ENCODE measurements at regions not wholly inside any gene's neighbourhood (a gene's known extent, or its start where the extent isn't known, plus 50 kb on each side); places are given as distances from the start of the nearest gene placed in this dataset.

- Histone ChIP-seq H3K4me1 (ENCODE audit: control insufficient read depth, insufficient read depth, low read length) (no peaks in the 10 kb centered on the region), H3K36me3 (ENCODE audit: control insufficient read depth, insufficient read depth, low read length) (no peaks in the 10 kb centered on the region), H3K9ac (ENCODE audit: low read length) (no peak overlapping the region), H3K4me3 (ENCODE audit: low read length) (no peak overlapping the region), H3K27ac (ENCODE audit: low read depth, low read length) (no peak overlapping the region), H3K27me3 (ENCODE audit: control insufficient read depth, insufficient read depth, low read length) (no peaks in the 10 kb centered on the region)
Measured at GRCh38 chr21:18869104-18869503, 465.5 kb upstream of the TMPRSS15 start.

DNA sequence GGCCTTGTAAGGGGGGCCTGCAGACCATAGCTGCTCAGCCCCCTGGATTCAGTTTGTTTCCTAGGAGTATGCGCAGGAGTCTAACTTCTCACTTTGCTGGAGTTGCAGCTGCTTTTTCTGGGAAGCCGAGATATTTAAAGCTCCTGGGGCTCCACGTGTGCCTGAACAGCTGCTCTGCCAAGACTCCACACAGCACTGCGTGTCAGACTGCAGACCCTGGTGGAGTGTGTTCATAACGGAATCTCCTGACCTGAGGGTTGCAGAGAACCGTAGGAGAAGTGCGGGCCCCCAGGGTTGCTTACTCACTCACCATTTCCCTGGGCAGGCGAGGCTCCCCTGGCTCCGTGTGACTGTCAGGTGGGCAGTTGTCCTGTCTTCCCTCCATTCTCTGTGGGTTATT is 474.3 kb upstream of the TMPRSS15 start:
- Histone ChIP-seq H3K4me1 (ENCODE audit: control insufficient read depth, insufficient read depth, low read length) (peaks cover 13% of the 10 kb centered on the region), H3K27ac (ENCODE audit: low read depth, low read length) (no peak overlapping the region), H3K9ac (ENCODE audit: low read length) (no peak overlapping the region), H3K27me3 (ENCODE audit: control insufficient read depth, insufficient read depth, low read length) (no peaks in the 10 kb centered on the region), H3K36me3 (ENCODE audit: control insufficient read depth, insufficient read depth, low read length) (no peaks in the 10 kb centered on the region), H3K4me3 (ENCODE audit: low read length) (no peak overlapping the region)

DNA sequence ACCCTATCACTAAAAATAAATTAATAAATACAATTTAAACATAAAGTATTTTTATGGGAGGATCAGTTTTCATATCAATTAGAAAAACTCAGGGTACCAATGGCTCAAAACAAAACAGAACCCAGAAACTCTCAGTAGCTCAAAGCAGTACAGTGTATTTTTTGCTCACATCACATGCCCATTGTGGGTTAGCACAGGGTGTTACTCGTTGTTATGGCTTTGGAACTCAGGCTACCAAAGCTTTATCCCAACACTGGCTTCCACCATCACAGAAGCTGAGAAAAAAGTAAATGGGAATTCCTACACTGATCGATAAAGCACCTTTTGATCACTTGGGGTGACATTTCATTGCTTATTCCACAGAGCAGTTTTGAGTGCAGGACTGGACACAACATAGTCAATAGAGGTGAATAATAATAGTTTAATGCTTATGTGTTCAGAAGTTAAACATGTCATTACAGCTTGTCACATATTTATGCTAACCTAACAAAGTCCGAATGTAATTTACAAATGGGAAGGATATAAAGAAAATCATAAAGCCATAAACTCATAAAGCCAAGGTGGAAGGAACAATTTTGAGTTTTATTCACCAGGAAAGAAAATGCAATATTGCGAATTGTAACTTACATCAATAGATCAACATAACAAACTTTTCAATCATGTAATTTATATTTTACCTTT is 484.5 kb upstream of the TMPRSS15 start:
- no peaks in the 10 kb centered on the region for H3K36me3 ChIP-seq (ENCODE audit: control insufficient read depth, insufficient read depth, low read length)
- H3K9ac ChIP-seq (ENCODE audit: low read length), result no peak overlapping the region
- no peak overlapping the region for H3K27ac ChIP-seq (ENCODE audit: low read depth, low read length)
- H3K4me1 ChIP-seq (ENCODE audit: control insufficient read depth, insufficient read depth, low read length), result peaks cover 2% of the 10 kb centered on the region
- no peaks in the 10 kb centered on the region for H3K27me3 ChIP-seq (ENCODE audit: control insufficient read depth, insufficient read depth, low read length)
- H3K4me3 ChIP-seq (ENCODE audit: low read length), result no peak overlapping the region

DNA sequence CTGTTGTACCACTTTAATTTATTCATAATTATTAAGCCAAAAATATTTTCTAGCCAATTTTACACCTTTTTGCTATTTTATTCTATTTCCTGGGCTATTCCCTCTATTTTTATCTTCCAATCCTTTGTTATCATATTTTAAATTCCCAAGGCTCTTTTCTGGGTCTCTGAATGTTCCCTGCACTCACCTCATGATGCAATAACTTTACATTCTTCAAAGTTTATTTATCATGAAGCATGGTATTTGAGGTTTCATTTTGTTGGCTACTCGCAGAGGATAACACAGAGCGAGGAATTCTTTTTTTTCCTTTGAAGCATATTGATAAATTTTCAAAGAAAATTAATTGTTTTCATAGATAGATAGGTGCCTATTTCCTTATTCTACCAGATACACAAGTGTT is 489.8 kb upstream of the TMPRSS15 start:
- H3K27me3 ChIP-seq (ENCODE audit: control insufficient read depth, insufficient read depth, low read length), result no peaks in the 10 kb centered on the region
- no peaks in the 10 kb centered on the region for H3K36me3 ChIP-seq (ENCODE audit: control insufficient read depth, insufficient read depth, low read length)
- no peak overlapping the region for H3K4me3 ChIP-seq (ENCODE audit: low read length)
- no peaks in the 10 kb centered on the region for H3K4me1 ChIP-seq (ENCODE audit: control insufficient read depth, insufficient read depth, low read length)
- H3K9ac ChIP-seq (ENCODE audit: low read length), result no peak overlapping the region
- H3K27ac ChIP-seq (ENCODE audit: low read depth, low read length), result no peak overlapping the region

- Histone ChIP-seq H3K27me3 (ENCODE audit: control insufficient read depth, insufficient read depth, low read length) (no peaks in the 10 kb centered on the region), H3K9ac (ENCODE audit: low read length) (no peak overlapping the region), H3K4me1 (ENCODE audit: control insufficient read depth, insufficient read depth, low read length) (no peaks in the 10 kb centered on the region), H3K4me3 (ENCODE audit: low read length) (no peak overlapping the region), H3K27ac (ENCODE audit: low read depth, low read length) (no peak overlapping the region), H3K36me3 (ENCODE audit: control insufficient read depth, insufficient read depth, low read length) (no peaks in the 10 kb centered on the region)
Measured at GRCh38 chr21:18894387-18894786, 490.8 kb upstream of the TMPRSS15 start.

GRCh38 chr21:18899261-18899660 is 495.7 kb upstream of the TMPRSS15 start:
- Histone ChIP-seq H3K4me1 (ENCODE audit: control insufficient read depth, insufficient read depth, low read length) (no peaks in the 10 kb centered on the region), H3K27ac (ENCODE audit: low read depth, low read length) (no peak overlapping the region), H3K36me3 (ENCODE audit: control insufficient read depth, insufficient read depth, low read length) (no peaks in the 10 kb centered on the region), H3K27me3 (ENCODE audit: control insufficient read depth, insufficient read depth, low read length) (no peaks in the 10 kb centered on the region), H3K4me3 (ENCODE audit: low read length) (no peak overlapping the region), H3K9ac (ENCODE audit: low read length) (no peak overlapping the region)

DNA sequence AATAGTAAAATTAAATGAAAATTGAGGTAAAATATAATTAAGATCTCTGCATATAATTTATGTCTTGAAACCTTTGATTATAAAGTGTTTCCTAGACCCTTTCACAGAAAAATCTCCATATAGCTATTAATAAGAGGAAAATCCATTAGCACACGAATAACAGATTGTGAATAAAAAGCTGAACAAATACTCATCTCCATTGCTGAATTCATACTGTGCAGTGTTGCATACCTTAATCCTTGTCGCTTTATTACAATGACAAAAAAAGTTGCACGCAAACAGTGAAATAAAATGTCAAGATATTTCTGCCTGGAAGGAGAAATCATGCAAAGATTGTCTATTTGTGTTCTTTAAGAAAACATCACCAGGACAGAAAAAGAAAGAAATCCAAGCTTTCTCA is 499.1 kb upstream of the TMPRSS15 start:
- H3K27ac ChIP-seq (ENCODE audit: low read depth, low read length), result no peak overlapping the region
- no peaks in the 10 kb centered on the region for H3K36me3 ChIP-seq (ENCODE audit: control insufficient read depth, insufficient read depth, low read length)
- no peaks in the 10 kb centered on the region for H3K4me1 ChIP-seq (ENCODE audit: control insufficient read depth, insufficient read depth, low read length)
- no peak overlapping the region for H3K4me3 ChIP-seq (ENCODE audit: low read length)
- no peak overlapping the region for H3K9ac ChIP-seq (ENCODE audit: low read length)
- H3K27me3 ChIP-seq (ENCODE audit: control insufficient read depth, insufficient read depth, low read length), result no peaks in the 10 kb centered on the region

DNA sequence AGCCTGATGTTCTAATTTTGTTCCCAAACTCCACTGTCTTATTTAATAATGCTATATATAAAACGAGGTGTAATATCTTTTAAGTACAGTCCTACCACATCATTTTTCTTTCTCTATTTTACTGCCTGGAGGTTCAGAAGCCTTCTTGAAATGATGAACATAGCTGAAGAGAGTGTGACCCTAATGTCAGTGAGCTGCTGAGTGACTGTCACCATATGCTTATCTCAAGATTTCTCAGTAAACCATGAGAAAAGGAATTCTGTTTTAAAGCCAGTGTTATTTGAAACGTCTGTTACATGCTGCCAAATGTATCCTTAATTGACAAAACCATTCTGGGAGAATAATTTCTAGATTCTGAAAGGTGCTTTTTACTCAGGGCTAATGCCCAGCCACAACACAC is 503.5 kb upstream of the TMPRSS15 start:
- H3K4me3 ChIP-seq (ENCODE audit: low read length), result no peak overlapping the region
- no peaks in the 10 kb centered on the region for H3K36me3 ChIP-seq (ENCODE audit: control insufficient read depth, insufficient read depth, low read length)
- no peak overlapping the region for H3K9ac ChIP-seq (ENCODE audit: low read length)
- no peaks in the 10 kb centered on the region for H3K4me1 ChIP-seq (ENCODE audit: control insufficient read depth, insufficient read depth, low read length)
- H3K27me3 ChIP-seq (ENCODE audit: control insufficient read depth, insufficient read depth, low read length), result no peaks in the 10 kb centered on the region
- no peak overlapping the region for H3K27ac ChIP-seq (ENCODE audit: low read depth, low read length)

DNA sequence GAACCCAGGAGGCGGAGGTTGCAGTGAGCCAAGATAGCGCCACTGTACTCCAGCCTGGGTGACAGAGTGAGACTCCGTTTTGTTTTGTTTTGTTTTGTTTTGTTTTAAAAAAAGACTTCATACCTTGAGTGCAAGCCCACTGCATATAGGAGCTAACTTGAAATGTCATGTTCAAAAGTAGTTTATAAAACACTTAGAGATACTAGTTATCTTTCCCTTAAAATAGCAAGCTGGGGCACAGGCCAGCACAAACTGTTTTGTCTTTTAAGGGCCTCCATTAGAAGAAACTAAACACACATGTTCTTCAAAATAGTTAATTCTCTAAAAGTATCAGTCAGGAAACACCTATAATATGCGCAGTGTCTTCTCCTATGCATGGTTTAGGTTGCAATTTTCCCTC is 505.1 kb upstream of the TMPRSS15 start:
- Histone ChIP-seq H3K9ac (ENCODE audit: low read length) (no peak overlapping the region), H3K36me3 (ENCODE audit: control insufficient read depth, insufficient read depth, low read length) (no peaks in the 10 kb centered on the region), H3K4me3 (ENCODE audit: low read length) (no peak overlapping the region), H3K4me1 (ENCODE audit: control insufficient read depth, insufficient read depth, low read length) (no peaks in the 10 kb centered on the region), H3K27ac (ENCODE audit: low read depth, low read length) (no peak overlapping the region), H3K27me3 (ENCODE audit: control insufficient read depth, insufficient read depth, low read length) (no peaks in the 10 kb centered on the region)

DNA sequence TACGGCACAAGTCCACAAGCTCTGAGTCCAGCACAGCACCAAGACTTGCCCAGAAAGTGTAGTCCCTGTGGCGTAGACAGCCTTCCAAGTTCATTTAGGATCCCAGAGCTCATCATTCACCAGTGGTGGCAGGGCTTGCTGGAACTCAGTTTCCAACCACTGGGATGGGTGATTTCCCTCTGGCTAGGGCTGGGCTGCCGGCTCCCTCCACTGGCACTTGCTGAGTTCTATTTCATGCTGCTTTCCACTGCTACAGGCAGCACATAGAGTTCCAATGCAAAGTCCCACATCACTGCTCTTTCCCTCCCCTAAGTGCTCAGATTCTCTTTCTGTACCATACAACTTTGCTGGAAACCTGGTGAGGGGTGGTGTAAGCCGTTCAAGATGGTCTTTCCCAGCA is 510.3 kb upstream of the TMPRSS15 start:
- H3K4me3 ChIP-seq (ENCODE audit: low read length), result no peak overlapping the region
- H3K9ac ChIP-seq (ENCODE audit: low read length), result no peak overlapping the region
- H3K36me3 ChIP-seq (ENCODE audit: control insufficient read depth, insufficient read depth, low read length), result no peaks in the 10 kb centered on the region
- H3K27me3 ChIP-seq (ENCODE audit: control insufficient read depth, insufficient read depth, low read length), result no peaks in the 10 kb centered on the region
- H3K27ac ChIP-seq (ENCODE audit: low read depth, low read length), result no peak overlapping the region
- no peaks in the 10 kb centered on the region for H3K4me1 ChIP-seq (ENCODE audit: control insufficient read depth, insufficient read depth, low read length)

GRCh38 chr21:18914570-18914969 is 511.0 kb upstream of the TMPRSS15 start:
- no peaks in the 10 kb centered on the region for H3K36me3 ChIP-seq (ENCODE audit: control insufficient read depth, insufficient read depth, low read length)
- no peak overlapping the region for H3K9ac ChIP-seq (ENCODE audit: low read length)
- no peak overlapping the region for H3K27ac ChIP-seq (ENCODE audit: low read depth, low read length)
- no peaks in the 10 kb centered on the region for H3K4me1 ChIP-seq (ENCODE audit: control insufficient read depth, insufficient read depth, low read length)
- H3K27me3 ChIP-seq (ENCODE audit: control insufficient read depth, insufficient read depth, low read length), result no peaks in the 10 kb centered on the region
- H3K4me3 ChIP-seq (ENCODE audit: low read length), result no peak overlapping the region

- H3K4me3 ChIP-seq (ENCODE audit: low read length), result no peak overlapping the region
- no peak overlapping the region for H3K9ac ChIP-seq (ENCODE audit: low read length)
- H3K4me1 ChIP-seq (ENCODE audit: control insufficient read depth, insufficient read depth, low read length), result no peaks in the 10 kb centered on the region
- H3K36me3 ChIP-seq (ENCODE audit: control insufficient read depth, insufficient read depth, low read length), result no peaks in the 10 kb centered on the region
- H3K27me3 ChIP-seq (ENCODE audit: control insufficient read depth, insufficient read depth, low read length), result no peaks in the 10 kb centered on the region
- H3K27ac ChIP-seq (ENCODE audit: low read depth, low read length), result no peak overlapping the region
Measured at GRCh38 chr21:18917622-18918021, 514.0 kb upstream of the TMPRSS15 start.

GRCh38 chr21:18931237-18931636 is 527.7 kb upstream of the TMPRSS15 start:
- Histone ChIP-seq H3K27ac (ENCODE audit: low read depth, low read length) (no peak overlapping the region), H3K27me3 (ENCODE audit: control insufficient read depth, insufficient read depth, low read length) (no peaks in the 10 kb centered on the region), H3K4me1 (ENCODE audit: control insufficient read depth, insufficient read depth, low read length) (peaks cover 11% of the 10 kb centered on the region), H3K4me3 (ENCODE audit: low read length) (no peak overlapping the region), H3K9ac (ENCODE audit: low read length) (no peak overlapping the region), H3K36me3 (ENCODE audit: control insufficient read depth, insufficient read depth, low read length) (no peaks in the 10 kb centered on the region)
